MM.1S (cell line): ENCODE measurements at regions not wholly inside any gene's neighbourhood (a gene's known extent, or its start where the extent isn't known, plus 50 kb on each side); places are given as distances from the start of the nearest gene placed in this dataset.

Experiments used
- CTCF ChIP-seq: fragments of 300-600 bp; sonication (generic); IDR thresholded peaks from 2 replicates; pipeline ENCODE4 v1.5.1; 2016; ENCODE audit warnings: antibody characterized with exemption, low read length, mixed read lengths
- EZH2 ChIP-seq: fragments of 300-600 bp; sonication (generic); optimal IDR thresholded peaks from 2 replicates; pipeline ENCODE3; 2017; ENCODE audit warnings: low read depth, mild to moderate bottlenecking, antibody characterized with exemption, low read length, mixed read lengths
- EZH2phosphoT487 ChIP-seq: fragments of 300-600 bp; sonication (generic); IDR thresholded peaks from 2 replicates; pipeline ENCODE4 v1.6.1; 2018; ENCODE audit warnings: antibody characterized with exemption, low read length

- TF ChIP-seq CTCF, result no peak
- TF ChIP-seq EZH2phosphoT487, result no peak
- no peak for TF ChIP-seq EZH2
Measured at GRCh38 chr21:27622631-27623030, 655.7 kb upstream of the ADAMTS5 start.
